GM23338 (cell line): ENCODE measurements at regions not wholly inside any gene's neighbourhood (a gene's known extent, or its start where the extent isn't known, plus 50 kb on each side); places are given as distances from the start of the nearest gene placed in this dataset.

Experiments used
- CREB1 ChIP-seq: fragments of 250-450 bp; sonication (Bioruptor Pico); IDR thresholded peaks from 2 replicates; pipeline ENCODE4 v1.5.0; 2020; ENCODE audit warnings: low read depth, mild to moderate bottlenecking, moderate library complexity
- CTCF ChIP-seq, 2 experiments: fragments of 200-600 bp in 1 of 2; sonication (generic) in 1 of 2; conservative IDR thresholded peaks; 2 replicates each; pipeline versions ENCODE4 v1.5.1 to v1.6.1; 2016 to 2017; ENCODE audit warnings: antibody characterized with exemption in 2 of 2, low read depth in 2 of 2, mild to moderate bottlenecking in 2 of 2, moderate library complexity in 1 of 2
- EZH2phosphoT487 ChIP-seq: fragments of 200-600 bp; sonication (generic); IDR thresholded peaks from one replicate; pipeline ENCODE4 v1.8.1; 2018; ENCODE audit warnings: antibody characterized with exemption; ENCODE audit not compliant: unreplicated experiment
- JUNB ChIP-seq: IDR thresholded peaks from one replicate; pipeline ENCODE4 v1.6.1; 2016; ENCODE audit warnings: antibody characterized with exemption; ENCODE audit not compliant: unreplicated experiment
- POLR2AphosphoS5 ChIP-seq: IDR thresholded peaks from 2 replicates; pipeline ENCODE4 v1.6.1; 2016; ENCODE audit warnings: antibody characterized with exemption, low read depth
- TF ChIP-seq, protein P1 (sequence below): IDR thresholded peaks from one replicate; pipeline ENCODE4 v1.6.1; 2018; ENCODE audit warnings: antibody characterized with exemption; ENCODE audit not compliant: unreplicated experiment

GRCh38 chr7:10346032-10346431 lies 627.6 kb upstream of the PHF14 start:
- TF ChIP-seq, protein P1, sequence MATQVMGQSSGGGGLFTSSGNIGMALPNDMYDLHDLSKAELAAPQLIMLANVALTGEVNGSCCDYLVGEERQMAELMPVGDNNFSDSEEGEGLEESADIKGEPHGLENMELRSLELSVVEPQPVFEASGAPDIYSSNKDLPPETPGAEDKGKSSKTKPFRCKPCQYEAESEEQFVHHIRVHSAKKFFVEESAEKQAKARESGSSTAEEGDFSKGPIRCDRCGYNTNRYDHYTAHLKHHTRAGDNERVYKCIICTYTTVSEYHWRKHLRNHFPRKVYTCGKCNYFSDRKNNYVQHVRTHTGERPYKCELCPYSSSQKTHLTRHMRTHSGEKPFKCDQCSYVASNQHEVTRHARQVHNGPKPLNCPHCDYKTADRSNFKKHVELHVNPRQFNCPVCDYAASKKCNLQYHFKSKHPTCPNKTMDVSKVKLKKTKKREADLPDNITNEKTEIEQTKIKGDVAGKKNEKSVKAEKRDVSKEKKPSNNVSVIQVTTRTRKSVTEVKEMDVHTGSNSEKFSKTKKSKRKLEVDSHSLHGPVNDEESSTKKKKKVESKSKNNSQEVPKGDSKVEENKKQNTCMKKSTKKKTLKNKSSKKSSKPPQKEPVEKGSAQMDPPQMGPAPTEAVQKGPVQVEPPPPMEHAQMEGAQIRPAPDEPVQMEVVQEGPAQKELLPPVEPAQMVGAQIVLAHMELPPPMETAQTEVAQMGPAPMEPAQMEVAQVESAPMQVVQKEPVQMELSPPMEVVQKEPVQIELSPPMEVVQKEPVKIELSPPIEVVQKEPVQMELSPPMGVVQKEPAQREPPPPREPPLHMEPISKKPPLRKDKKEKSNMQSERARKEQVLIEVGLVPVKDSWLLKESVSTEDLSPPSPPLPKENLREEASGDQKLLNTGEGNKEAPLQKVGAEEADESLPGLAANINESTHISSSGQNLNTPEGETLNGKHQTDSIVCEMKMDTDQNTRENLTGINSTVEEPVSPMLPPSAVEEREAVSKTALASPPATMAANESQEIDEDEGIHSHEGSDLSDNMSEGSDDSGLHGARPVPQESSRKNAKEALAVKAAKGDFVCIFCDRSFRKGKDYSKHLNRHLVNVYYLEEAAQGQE: no peak
- no peak for TF ChIP-seq POLR2AphosphoS5
- no peak for TF ChIP-seq CTCF (conservative IDR thresholded peaks at IDR 0.05; ENCODE audit: low read depth in 2 of 2)
- no peak for TF ChIP-seq EZH2phosphoT487
- no peak for TF ChIP-seq CREB1 (CRISPR knock-in tag)
- TF ChIP-seq JUNB: no peak
